Body of pancreas (tissue), 4 donors: ENCODE measurements at regions not wholly inside any gene's neighbourhood (a gene's known extent, or its start where the extent isn't known, plus 50 kb on each side); places are given as distances from the start of the nearest gene placed in this dataset.

Experiments used
- CTCF ChIP-seq, 7 experiments: fragments of 450-650 bp in 4 of 7; fragments of 200-600 bp in 3 of 7; sonication (generic) in 3 of 7; IDR thresholded peaks; one replicate each; pipeline ENCODE4 v1.5.1; 2016 to 2019; ENCODE audit warnings: antibody characterized with exemption in 7 of 7
- POLR2A ChIP-seq, 3 donors: fragments of 450-650 bp; IDR thresholded peaks; one replicate each; pipeline ENCODE4 v1.6.1; 2016; ENCODE audit warnings: antibody characterized with exemption in 3 of 3, mild to moderate bottlenecking in 2 of 3

GRCh38 chrX:53746718-53747117 lies 60.2 kb upstream of the HUWE1 start:
- TF ChIP-seq CTCF (IDR thresholded peaks at IDR 0.05): no peak
- TF ChIP-seq POLR2A (IDR thresholded peaks at IDR 0.05): no peak
